ENCODE measurements at regions not wholly inside any gene's neighbourhood (a gene's known extent, or its start where the extent isn't known, plus 50 kb on each side); places are given as distances from the start of the nearest gene placed in this dataset.

DNA sequence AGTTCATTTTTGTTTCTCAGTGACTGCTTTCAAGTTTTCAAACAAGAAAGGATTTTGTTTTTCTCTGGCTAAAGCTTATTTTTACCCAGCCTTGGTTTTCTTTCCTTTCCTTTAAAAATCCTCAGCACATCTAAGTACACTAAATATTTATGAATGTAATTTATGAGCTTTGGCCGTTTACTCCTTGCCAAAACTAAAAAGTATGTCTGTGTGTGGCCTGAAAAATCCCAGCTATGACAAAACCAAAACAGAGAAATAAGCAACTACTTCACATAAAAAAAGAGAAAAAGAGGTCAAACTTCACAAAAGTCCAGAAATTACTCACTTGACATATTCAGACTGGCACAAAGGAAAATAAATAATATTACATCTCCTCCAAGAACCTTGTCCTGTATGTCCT is 365.1 kb upstream of the NFE2L3 start:
- DNase-seq (no peak), ATAC-seq (no peak)

DNA sequence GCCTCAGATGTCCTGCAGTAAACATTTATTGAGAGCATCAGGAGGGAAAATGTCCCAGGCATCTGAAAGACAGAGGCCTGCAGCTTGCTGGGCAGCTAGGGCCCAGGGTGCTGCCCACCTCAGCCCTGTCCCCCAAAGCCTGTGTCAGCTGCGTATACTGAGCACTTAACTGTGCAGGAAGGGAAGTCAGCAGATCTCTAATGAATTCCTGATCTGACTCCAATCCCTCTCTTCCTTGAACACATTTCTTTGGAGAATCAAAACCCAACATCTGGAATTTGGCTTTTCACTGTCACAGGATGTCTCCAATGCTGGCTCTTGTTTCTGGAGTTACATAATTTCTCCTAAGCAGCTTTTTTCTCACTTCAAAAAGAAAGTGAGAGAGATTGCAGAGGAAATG is 364.7 kb upstream of the NFE2L3 start:
- no peak for ATAC-seq
- DNase-seq, result no peak

DNA sequence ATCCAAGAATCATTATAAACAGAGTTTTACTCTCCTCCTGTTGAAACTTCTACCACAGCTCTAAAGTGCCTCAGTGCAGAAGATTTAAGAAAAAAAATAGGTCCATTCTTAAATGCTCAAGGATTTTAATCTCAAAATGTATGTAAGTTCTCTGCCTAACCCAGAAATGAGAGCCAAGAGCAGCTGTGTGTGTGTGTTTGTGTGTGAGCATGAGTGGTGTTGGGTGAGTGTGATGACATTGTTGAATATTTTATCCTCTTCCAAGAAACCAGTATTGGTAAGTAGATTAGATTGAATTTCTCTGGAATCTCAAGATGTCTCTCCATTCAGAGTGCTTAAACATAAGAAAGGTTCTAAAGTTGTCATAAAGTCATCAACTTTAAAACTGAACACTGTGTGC is 363.6 kb upstream of the NFE2L3 start:
- DNase-seq (no peak), ATAC-seq (no peak)

DNA sequence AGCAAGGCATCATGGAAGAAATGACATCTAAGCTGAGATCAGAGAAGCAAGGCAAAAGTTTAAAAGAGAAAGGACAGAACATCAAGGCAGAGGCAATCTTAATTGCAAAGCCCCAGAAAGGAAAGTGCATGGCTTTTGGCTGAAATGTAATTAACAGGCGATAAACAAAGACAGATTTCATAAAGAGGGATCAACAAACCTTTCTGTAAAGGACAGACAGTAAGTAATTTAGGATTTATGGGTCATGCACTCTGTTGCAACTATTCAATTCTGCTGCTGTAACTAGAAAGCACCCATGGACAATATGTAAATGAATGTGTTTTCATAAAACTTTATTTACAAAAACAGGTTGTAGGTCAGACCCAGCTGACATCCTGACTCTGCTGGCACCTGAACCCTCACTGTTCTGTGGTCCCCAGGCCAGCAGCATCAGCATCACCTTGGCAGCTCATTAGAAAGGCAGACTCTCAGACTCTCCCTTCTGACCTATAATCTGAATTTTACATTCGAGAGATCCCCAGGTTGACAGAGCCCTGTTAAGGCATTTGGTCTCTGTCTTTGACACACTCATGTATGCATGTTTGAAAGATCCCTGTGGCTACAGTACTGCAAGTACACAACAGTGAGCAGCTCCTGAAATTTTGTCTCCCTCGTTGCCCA is 362.9 kb upstream of the NFE2L3 start:
- DNase-seq (no peak), ATAC-seq (no peak)

DNA sequence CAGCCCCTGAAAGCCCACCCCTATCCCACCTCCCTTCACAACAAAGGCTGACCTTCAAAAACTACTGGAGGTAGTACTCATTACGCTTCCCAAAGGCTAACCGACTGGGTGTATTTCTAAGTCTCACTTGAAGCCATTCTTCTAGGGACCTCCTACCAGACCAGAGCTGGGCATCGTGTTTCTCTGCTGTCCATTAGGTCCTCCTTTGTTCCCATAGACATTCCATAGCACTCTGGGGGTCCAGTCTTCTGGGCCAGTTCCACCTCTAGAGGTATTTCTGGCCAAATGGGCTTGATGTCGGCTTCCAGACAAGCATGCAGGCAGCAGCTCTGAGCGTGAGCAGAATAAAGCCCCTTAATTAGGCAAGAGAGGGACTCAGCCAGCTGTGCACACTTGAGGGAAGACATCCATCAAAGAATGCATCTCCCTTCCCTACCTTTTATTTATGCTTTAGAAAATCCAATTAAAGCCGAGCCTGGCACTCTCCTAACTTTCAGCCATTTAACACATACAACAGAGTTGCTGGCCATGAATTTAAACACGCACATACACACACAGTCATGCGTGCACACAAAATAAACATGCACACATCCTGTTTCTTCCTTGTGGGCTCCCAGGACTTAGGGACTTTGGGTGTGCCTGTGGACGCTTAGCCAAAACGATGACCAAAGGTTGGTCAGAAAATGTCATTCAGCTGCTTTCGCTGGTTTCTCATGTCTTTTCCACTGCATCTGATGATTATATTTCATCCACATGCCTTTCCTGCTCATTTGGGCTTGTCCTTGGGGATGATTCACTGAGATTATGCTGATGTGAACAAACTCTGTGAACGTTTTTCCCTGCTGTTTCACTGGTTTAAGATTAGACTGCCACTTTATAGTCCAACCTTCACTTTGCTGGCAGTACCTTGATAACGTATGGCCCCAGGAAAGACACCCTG is 362.0 kb upstream of the NFE2L3 start:
- ATAC-seq (no peak), DNase-seq (no peak)

DNA sequence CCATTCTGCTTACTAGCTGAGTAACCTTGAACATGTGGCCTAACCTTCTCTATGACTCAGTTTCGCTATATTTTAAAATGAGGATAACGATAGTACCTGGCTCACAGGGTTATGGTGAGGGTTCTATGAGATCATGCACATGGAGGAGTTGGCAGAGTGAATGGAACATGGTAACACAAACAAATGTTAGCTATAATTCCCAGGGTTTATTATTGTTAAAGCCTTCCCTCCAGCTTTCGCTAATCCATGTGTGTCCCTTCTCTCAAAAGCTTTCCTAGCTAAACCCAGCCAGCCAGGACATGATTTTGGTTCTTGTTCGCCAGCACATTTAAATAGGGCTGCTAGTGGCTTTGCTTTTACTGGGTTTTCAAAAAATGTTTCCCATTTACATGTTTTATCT is 361.0 kb upstream of the NFE2L3 start:
- ATAC-seq (no peak), DNase-seq (no peak)

DNA sequence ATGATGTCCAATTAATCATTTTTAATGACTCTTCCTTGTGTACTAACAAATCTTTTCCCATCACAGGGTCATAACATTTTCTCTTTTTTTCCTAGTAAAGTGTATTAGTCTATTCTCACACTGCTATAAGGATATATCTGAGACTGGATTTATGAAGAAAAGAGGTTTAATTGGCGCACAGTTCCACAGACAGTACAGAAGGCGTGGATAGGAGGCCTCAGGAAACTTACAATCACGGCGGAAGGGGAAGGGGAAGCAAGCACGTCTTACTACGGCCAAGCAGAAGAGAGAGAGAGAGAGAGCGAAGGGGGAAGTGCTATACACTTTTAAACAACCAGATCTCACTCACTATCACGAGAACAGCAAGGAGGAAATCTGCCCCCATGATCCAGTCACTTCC is 359.4 kb upstream of the NFE2L3 start:
- no peak for ATAC-seq
- no peak for DNase-seq

DNA sequence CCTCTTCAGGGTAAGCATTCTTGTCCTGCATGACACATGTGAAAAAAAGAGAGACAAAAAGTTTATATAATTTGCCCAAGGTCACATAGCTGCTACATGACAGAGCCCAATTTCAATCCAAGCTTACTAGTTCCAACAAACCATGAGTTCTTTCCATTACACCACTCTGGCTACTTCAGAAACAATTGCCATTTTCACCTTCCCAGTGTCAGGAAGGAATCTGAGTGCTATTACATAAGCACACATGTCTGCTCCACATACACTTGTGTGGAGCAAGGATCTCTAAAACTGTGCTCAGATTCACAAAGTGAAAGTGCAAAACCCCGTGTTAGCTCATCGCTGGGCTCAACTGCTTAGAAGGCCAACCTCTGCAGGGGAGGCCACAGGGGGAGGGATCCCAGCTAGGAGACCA is 356.2 kb upstream of the NFE2L3 start:
- ATAC-seq, result no peak

DNA sequence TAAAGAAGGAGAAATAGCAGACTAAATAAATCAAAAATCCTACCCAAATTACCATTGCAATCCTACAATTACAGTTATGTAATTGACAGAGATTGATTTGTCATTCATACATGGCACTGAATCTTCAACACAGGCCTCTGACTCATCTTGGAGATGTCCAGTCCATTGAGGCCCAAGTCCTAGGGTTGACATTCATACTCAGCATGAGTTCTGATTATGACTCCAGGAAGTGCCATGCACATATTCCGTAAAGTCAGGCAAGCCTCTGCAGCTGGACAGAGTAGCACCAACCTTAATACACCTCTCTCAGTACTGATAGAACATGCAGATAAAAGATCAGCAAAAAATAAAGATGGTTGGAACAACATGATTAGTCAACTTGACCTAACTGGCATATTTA is 353.7 kb upstream of the NFE2L3 start:
- DNase-seq (no peak), ATAC-seq (no peak)

More for the DNA sequence above, 356.2 kb upstream of the NFE2L3 start:
- DNase-seq, result no peak

DNA sequence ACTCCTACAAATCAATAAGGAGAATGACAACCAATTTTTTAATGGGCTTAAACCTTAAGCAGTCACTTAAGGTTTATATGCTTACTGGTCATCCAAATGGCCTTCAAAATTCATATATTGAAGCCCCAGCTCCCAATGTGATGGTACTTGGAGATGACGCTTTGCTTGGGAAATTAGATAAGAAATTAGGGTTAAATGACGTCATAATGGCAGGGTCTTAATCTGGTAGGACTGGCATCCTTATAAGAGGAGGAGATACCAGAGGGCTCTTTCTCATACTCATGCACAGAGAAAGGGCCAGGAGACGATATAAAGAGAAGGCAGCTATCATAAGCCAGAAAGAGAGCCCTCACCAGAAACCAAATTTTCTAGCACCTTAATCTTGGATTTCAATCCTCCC is 350.8 kb upstream of the NFE2L3 start:
- no peak for DNase-seq

DNA sequence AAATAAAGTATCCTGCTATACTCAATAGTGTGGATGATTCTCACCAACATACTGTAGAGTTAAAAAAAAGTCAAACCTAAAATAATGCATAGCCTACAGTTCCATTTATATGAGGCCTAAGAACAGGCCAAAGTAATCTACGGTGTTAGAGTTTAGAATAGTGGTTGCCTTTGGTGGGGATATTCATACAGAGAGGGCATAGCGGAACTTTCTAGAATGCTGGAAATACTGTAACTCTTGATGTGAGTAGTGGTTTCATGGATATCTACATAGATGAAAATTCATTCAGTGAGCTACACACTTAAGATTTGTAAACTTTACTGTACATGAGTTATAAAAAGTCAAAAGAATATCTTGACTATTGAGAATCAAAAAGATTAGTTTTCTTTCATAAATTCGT is 349.9 kb upstream of the NFE2L3 start:
- no peak for DNase-seq
- ATAC-seq, result no peak

More for the DNA sequence above, 350.8 kb upstream of the NFE2L3 start:
- ATAC-seq, result no peak

DNA sequence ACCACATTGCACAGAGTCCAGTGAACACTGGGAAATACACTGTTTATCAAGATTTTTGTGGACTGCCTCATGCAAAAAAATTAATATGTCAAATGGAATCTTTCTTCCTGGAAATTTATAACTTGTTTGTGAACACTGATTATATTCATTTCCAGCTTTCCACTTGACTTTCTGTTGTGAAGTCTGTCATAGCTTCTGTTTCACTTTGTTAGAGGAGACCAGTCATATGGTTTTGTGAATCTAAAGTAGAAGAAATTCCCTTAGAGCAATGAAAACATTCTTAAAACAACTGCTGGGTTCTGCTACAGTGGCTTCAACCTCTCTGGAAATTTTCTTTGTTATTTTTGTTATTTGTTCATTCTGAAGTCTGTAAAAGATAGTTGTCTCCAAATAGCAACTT is 349.5 kb upstream of the NFE2L3 start:
- no peak for ATAC-seq
- DNase-seq, result no peak

DNA sequence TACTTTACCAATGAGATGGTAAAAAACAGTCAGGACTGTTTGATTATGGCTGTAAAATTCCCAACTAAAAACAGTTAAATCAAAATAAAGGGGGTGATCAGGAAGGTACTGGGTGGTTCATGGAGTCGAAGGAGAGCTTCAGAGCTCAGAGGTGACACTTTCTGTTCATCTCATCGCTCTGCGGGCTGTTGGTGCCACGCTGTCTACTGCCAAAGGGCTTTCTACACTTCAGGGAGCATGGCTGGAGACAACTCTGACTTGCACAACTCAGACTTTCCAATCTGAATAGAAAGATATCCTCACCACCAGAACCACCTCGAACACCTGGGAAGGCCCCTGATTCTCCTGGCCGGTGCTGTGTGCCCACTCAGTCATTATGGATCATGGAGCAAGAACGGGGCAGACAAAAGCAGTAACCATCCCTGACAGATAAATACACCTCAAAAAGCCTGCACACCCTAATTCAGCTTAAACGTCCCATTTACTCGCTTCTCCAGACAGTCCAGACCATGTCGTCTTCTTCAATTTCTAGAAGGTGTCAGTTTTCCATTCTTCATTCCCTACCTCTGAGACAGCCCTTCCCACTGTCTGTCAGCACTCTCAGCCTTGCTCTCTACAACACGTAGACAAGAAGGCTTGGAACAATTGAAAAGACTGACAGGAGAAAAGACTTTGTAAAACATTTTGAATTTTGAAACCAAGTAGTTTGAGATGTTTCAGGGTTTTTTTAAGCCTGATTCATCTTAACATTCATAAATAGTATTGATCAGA is 348.7 kb upstream of the NFE2L3 start:
- DNase-seq (no peak), ATAC-seq (peak; percentile 28)

DNA sequence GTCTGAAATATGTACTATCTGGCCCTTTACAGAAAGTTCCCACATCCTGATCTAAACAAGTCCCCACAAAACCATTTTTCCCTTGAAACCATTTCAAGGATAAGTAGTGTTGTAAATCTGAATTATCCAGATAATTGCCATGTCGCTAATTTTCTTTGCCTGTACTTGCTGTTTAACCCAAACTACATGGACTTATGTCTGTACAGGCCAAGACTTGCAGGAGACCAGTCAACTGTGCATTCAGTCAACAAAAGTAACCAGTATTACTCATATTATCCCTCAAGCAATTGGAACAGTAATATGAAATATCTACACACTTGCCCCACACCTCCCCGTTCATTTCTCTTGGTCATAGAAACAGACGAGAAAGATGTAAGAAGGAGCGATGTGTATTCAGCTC is 347.8 kb upstream of the NFE2L3 start:
- ATAC-seq (no peak), DNase-seq (no peak)

DNA sequence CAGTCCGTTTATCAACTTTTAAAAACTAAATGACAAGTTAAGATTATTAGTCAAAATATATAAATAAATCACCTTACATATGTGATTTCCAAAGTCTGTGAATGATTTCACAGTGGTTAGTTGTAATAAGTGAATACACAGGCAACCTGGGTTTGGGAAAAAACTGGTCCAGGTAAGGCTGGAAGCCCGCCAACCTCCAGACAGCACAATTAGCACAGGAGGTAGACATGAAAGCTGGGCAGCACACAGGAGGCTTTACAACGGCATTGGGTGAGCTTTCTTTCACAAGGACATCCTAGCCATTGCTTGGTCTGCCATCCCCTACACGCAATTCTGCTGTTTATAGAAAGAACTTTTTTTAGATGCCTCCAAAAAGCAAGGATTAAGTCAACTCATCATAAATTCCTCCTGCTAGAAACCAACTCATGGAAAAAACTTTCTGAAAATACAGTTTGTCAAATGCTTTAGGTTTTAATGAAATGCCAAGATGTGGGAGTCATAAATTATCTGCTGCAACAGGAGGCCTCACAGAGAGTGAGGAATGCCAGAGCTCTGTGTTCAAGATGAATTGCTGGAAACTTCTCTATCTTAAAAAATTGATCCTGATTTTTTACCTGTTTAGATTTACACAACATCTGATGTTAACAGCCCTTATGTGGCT is 346.8 kb upstream of the NFE2L3 start:
- no peak for ATAC-seq
- no peak for DNase-seq

DNA sequence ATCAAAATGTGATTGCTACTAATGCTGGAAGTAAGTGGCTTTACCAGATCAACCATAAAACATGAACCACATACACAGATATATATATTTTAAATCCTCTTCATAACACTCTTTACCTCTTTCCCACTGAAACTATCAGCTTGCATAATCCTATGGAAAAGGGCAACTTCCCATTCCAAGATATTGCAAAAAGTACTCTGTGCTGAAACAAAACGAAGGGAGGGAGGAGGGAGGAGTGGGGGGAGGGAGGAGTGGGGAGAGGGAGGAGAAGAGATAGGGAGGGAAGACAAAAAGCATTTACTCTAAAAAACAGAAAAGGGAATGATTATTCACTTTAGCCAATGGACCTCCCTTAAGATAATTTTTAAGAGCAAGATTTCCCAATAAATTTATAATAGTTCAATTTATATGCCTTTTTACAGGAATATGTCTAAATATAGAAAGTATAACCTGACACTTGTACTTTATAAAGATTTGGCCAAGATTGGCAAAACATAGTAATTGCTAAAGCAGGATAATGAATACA is 344.8 kb upstream of the NFE2L3 start:
- DNase-seq, result no peak
- no peak for ATAC-seq

DNA sequence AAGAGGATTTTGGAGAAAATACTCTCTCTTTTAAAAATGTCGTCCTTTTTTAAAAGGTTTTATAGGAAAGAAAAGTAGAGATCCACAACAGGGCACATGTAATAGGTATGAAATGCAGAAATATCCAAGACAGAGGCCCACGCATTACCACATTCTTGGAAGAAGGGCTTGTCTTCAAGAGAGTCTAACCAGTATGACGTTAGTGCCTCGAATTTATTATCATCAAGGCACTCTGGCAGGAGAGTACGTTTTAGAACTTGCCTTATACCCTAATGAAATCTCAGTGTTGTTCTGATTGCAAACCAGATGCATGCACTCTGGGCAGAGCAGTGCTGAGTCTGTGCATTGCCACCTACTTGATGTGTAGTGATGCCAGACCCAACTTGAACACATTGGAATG is 342.6 kb upstream of the NFE2L3 start:
- ATAC-seq, result no peak
- DNase-seq, result no peak

DNA sequence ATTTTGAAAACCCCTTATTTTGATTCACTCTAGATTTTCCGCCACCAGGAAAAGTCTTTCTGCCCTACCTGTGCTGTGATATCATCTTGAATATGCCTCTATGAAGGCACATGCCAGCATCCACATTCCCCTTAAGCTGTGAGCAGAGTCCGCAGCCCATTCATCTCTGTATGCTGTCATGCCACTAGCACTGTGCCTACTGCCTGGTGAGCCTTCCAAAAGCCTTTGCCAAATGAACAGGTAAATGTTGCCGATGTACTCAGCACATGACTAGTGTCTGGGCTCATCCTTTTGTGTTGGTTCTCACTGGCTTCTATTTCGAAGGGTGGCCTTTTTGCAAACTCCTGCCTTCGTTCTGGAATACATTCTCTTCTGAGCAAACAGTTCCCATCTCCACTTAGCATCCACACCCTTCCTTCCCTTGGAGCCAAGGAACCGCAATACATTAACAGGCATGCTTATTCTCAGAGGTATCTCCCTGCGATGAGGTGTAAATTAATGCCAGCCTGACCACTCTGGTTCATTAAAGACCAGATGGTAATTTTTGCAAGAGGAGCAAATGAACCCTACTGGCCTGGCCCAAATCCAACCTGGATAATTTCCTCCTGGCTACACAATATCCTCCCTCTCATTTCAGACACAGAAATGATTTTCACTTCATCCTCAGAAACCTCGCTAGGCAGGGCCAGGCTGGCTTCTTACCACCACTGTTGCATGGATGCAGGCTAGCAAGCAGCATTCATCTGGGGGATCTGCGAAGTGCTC is 339.7 kb upstream of the NFE2L3 start:
- DNase-seq (no peak), ATAC-seq (no peak)

DNA sequence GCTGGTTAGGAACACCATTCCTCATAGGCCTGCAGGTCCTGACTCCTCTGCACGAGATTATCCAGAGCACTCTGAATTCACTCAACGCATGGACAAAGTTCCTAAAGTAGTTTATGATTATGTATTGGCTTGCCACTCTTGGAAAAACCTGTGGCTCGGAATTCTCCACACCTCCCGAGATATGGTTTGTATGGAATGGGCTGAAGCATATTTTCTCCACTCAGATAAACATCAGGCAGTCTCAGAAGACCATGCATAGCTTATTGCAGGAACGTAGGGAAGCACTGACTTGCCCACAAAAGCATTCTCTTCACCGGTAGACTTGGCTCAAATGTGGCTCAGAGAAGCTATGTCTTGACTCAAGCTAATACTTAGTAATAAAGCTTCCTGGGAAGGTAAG is 338.6 kb upstream of the NFE2L3 start:
- ATAC-seq (no peak), DNase-seq (no peak)

DNA sequence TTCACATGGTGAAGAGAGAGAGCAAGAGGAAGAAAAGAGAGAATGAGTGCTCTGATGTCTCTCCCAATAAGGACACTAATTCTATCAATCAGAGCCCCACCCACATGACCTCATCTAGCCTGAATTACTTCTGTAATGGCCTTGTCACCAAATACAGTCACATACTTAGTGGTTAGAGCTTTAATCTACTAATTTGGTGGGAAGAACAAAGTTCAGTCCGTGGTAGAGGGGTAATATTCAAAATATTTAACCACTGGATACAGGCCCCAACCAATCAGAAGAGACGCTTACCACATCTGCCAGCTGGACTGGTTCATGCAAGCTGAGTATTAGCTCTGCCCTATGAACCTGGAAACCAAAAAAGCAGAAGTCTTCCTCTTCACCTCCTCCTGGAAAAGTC is 336.3 kb upstream of the NFE2L3 start:
- DNase-seq (no peak), ATAC-seq (no peak)

DNA sequence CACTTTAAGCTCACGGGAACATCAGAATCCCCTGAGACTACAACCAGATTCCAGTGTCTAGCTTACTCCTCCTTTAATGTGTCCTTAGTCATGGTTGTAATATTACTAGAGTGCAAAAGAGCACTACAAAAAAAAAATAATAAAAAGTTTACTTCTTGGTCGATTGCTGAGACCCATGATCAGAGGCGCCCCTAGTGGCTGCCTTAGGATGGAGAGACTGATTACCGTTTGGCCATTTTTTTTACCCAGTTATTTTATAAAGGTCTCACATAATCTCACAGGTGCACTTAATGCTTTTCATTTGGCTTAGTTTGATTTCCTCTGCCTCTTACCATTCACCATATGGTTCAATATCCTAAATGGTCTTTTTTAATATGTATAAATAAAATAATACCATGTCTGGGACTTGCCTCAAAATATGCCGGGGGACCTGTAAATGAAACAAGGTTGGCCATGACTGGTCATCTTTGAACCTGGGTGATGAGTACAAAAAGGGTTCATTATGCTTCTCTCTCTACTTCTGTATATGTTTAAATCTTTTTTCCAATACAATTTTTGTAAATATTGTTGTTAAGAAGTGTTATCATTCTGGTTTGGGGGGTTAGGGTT is 331.5 kb upstream of the NFE2L3 start:
- no peak for DNase-seq
- no peak for ATAC-seq
